ENCODE measurements at regions not wholly inside any gene's neighbourhood (a gene's known extent, or its start where the extent isn't known, plus 50 kb on each side); places are given as distances from the start of the nearest gene placed in this dataset.

DNA sequence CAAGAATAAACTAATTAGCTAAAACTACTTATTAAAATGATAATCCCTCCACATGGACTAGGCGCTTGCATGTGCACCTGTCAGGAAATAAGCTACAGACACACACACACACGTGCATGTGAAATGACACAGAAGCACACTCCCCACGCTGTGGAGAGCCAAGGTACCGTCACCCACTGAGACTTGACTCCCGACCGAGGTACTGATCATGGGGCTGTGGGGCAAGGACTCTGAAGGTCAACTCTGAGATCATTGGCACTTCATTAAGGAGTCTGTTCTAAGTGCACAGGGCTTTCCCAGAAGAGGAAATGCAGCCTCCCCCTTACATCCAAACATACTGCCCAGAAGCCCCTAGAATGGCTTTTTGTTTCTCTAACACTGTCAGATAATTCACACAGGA, 264.4 kb upstream of the WWC1 start:
- intact Hi-C loops (cut with micrococcal nuclease), result no loop called here

DNA sequence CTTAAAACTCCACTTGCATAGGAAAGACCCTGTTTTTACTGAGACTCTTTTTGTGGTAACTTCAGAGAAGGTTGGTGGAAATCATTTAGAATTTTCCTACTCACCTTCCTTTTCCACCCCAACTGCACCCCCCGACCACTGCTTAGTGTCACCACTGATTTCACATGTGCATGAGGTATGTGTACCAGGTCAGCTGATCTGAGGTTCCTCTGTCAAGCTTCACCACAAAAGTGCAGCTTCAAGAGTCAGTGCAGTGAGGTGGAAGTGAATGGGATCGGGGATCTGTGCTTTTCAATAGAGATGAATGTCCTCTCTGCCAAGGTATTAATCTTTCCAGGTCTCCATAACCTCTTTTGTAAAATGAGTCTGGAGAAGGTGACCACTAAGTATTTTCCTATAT, 260.5 kb upstream of the WWC1 start:
- intact Hi-C loops (cut with micrococcal nuclease), result no loop called here

DNA sequence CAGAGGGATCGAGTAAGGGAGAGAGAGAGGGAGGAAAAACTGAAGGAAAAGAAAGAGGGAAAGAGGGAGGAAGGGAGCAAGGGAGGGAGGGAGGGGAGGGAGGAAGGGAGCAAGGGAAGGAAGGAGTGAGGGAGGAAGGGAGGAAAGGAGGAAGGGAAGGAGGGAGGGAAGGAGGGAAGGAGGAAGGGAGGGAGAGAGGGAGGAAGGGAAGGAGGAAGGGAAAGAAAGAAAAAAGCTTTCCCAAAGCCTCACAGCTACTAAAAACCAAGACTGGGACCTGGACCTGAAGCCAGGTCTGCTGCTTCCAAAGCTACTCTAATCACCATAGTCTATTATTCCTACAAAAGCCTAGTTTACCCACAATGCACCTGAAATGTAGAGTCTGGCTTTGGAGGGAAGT, 259.8 kb upstream of the WWC1 start:
- intact Hi-C loops (cut with micrococcal nuclease), result no loop called here

DNA sequence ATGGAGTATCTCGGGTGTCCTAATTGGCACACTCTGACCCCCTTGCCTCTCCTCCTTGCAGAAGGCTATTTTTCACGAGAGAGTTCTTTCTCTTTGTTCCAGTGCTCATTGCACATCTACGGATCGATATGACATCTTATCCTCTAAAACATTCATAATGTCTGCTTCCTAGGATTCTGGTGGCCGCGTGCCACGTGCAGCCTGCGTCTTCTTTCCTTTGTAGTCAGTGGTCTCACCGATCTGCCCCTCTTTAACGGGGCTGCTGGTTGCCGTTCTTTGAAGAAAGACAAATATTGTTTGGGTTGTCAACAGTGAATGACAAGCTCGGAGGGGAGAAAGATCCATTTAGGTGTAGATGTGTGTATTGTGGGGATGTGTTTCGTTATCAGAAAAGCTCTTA, 252.4 kb upstream of the WWC1 start:
- intact Hi-C loops (cut with micrococcal nuclease), result no loop called here

GRCh38 chr5:168039566-168040248, 251.7 kb upstream of the WWC1 start:
- intact Hi-C loops (cut with micrococcal nuclease), result no loop called here

GRCh38 chr5:168041583-168041982, 249.9 kb upstream of the WWC1 start:
- intact Hi-C loops (cut with micrococcal nuclease), result no loop called here

DNA sequence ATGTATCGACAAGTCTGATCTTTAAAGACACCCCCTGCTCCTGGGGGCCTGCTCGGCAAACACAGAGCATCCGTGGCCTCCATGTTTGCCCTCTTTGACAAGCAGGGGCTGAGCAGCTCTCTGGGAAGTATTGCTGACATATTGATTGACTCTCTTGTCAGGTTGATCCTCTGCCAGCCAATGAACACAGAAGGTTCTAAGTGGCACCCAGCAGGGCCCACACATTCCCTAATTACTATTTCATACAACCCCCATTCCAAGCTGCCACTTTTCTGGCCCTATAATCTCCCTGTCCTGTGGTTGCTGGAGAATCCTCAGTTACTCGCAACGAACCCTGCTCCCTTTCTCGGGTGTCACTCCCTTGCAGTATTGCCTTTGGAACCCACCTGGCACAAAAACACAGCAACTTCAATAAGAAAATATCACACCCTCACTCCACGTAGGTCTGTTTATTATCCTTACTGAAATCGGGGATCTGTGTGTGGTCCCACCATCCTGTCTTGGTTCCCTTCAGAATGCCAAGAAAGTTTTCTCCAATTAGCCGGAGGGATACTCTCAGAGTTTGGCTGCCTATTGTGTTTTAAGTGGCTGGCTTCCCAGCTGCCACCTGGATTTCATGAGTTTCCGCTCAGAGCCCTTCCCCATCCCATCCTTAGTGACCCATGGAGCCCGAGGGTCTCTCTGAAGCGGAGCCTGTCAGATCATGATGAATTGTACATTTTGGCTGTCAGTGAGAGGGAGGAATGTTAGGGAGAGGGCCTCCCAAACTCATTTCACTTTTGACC, 249.0 kb upstream of the WWC1 start:
- intact Hi-C loops (cut with micrococcal nuclease), result no loop called here

DNA sequence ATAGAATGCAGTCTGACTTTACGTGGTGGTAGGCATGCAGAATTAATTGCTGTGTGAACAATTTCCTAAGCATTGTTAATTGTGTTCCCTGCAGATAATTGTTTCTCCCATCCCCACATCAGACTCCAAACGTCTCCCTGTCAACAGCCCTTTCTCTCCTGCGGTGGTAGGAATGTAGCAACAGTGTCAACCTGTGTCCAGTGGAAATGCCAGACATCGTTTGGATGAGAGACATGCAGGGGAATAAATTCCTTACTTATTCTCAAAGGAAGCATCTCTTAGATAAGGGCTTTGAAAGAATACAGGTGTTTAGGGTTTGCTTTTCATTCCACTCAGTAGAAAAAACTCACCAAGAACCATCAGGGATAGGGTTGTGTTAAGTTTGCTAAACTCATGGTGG, 245.3 kb upstream of the WWC1 start:
- intact Hi-C loops (cut with micrococcal nuclease), result no loop called here

- intact Hi-C loops (cut with micrococcal nuclease), result loop anchor here (1.0 kb wide), 1 partner anchor 324 kb away; no protein-coding TSS in a partner anchor
Measured at GRCh38 chr5:168047043-168047668, 244.3 kb upstream of the WWC1 start.

DNA sequence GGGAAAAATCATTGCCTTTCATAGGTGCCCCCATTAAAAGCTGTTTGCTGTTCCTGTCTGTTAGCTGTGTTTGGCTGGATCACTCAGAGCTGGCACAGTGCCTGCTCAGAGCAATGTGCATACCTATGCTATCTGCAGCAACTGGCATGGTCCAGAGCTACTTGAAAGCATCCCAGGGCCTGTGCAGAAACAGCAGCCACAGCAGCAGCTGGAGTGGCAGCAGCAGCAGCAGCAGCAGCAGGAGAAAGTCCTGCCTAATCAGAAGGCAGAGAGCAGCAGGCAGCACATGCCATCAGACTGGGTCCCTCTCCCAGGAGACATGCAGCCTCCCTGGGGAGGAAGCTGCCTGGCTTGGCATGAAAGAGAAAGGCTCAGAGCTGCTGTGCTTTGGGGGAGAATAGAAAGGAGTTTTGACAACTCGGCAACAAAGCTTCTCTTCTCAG, 243.8 kb upstream of the WWC1 start:
- intact Hi-C loops (cut with micrococcal nuclease), result loop anchor here (1.0 kb wide), 1 partner anchor 324 kb away; no protein-coding TSS in a partner anchor

GRCh38 chr5:168048486-168048885, 243.0 kb upstream of the WWC1 start:
- intact Hi-C loops (cut with micrococcal nuclease), result no loop called here

DNA sequence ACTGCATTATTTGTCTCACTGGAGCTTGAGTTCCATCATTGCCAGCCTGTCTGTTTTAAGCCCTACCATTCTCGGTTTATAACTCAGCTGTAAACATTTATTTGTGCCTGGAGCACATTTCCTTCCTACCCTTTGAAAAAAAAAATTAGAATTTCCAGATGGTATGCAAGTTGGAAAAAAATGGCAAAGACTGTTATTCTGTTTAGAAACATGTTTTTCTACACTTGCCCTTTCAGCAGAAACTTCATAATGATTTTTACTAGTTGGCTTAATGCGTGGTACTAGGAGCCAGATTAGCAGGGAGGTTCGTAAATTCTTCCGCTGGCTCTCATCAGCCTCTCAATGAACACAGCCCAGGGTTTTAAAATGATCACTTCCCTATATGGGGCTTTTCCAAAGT, 238.8 kb upstream of the WWC1 start:
- intact Hi-C loops (cut with micrococcal nuclease), result no loop called here

DNA sequence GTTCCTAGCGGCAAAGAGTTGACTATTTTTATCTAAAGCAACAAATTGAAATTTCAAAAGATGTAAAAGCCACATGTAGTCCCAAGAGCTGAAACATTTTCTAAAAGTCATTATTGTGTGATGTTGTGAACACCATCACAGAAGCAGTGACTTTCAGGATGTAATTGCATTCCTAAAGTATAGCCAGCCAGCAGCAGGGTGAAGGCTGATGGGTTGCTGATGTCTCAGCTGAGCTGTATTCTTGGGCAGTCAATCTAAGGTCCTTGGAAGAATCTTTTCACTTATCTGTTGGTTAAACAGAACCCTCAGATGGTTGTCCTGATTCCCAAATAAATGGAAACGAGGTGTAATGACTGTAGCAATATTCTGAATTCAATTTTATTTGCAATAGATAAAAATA, 237.4 kb upstream of the WWC1 start:
- intact Hi-C loops (cut with micrococcal nuclease), result no loop called here

GRCh38 chr5:168055141-168055683, 236.2 kb upstream of the WWC1 start:
- intact Hi-C loops (cut with micrococcal nuclease), result no loop called here

DNA sequence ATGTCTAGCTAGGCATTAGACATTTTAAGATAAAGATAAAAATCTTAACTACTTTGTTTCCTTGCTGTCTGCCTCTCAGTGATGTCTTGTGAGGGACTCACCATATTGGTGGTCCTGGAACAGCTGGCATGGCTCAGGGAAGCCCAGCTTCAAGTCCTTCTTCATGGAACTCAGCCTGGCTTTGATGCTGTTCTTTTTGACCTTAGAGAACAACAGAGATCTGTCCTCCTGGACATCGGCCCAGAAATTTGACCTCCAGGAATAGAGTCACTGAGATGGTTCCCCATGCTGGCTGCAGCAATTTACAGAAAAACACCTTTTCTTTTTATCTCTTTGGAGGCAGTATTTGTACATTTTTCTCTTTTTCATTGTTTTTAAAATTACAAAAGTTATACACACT, 235.5 kb upstream of the WWC1 start:
- intact Hi-C loops (cut with micrococcal nuclease), result no loop called here

DNA sequence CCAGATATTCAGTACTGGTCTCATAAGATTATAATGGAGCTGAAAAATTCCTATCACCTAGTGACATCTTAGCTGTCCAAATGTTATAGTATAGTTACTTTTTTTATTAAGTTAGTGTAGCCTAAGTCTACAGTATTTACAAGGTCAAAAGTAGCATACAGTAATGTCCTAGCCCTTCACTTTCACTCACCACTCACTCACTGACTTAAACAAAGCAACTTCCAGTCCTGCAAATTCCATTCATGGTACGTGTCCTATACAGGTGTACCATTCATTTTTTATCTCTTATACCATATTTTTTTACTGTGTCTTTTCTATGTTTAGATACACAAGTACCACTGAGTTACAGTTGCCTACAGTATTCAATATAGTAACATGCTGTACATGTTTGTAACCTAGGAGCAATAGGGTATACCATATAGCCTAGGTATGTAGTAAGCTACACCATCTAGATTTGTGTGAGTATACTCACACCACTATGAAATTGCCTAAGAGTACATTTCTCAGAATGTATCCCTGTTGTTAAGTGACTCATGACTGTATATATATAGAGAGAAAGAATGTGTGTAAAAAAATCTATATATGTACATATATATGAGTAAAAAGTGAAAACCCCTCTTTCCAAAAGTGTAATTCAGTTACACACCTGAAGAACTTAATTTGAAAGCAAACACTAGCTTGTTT, 234.8 kb upstream of the WWC1 start:
- intact Hi-C loops (cut with micrococcal nuclease), result no loop called here

DNA sequence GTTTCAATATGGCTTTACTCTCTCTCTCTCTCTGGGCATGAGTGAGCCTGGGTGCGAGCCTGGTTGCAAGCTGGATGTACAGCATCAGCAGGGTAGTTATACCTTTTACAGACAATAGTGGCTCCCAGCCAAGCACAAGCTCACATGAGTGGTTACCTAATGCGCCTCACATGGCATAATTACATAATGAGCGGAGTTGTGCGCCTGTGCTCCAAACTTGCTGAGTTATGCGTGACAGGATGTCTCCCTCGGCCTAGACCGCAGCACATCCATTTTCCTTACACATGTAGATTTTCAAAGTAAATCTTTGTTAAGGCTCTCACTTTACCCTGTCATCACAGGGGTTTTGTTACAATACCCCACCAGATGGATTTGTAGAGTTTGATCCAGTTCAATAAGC, 233.5 kb upstream of the WWC1 start:
- intact Hi-C loops (cut with micrococcal nuclease), result no loop called here

DNA sequence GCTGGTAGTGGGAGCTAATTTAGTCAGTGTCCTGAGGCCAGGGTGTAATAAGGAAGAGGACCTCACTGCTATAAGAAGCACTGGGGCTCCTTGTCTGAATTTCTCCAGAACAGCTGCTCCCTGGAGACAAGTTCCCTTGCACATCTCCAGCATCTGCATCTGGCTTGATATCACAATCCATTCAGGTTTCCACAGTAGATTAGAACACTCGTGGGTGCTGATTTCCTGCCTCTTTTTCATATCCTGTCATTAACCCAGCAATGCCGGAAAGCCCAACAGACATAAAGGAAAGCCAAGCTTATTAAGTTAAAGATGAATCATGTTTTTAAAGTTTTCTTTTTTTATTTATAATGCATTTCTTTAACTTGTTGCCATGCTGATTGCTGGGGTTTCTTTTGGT, 232.3 kb upstream of the WWC1 start:
- intact Hi-C loops (cut with micrococcal nuclease), result no loop called here

- intact Hi-C loops (cut with micrococcal nuclease), result no loop called here
Measured at GRCh38 chr5:168062239-168062638, 229.2 kb upstream of the WWC1 start.

DNA sequence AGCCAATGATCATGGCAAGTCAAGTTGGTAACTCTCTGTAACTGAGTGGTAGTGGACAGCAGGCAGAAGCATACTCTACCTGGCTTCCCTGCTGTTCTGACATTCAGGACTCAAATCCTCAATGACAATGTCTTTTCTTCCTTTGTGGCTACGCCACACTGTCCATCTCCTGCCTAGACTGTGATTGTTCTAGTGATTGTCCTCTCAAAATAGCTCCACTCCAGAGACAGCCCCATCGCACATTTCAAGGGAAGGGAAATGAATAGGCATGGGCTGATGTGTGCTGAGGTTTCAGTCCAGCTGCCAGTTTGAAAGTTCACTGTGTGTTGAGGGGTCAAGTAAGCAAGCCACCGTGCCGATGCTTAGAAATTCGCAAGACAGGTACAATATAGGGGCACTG, 227.0 kb upstream of the WWC1 start:
- intact Hi-C loops (cut with micrococcal nuclease), result no loop called here

DNA sequence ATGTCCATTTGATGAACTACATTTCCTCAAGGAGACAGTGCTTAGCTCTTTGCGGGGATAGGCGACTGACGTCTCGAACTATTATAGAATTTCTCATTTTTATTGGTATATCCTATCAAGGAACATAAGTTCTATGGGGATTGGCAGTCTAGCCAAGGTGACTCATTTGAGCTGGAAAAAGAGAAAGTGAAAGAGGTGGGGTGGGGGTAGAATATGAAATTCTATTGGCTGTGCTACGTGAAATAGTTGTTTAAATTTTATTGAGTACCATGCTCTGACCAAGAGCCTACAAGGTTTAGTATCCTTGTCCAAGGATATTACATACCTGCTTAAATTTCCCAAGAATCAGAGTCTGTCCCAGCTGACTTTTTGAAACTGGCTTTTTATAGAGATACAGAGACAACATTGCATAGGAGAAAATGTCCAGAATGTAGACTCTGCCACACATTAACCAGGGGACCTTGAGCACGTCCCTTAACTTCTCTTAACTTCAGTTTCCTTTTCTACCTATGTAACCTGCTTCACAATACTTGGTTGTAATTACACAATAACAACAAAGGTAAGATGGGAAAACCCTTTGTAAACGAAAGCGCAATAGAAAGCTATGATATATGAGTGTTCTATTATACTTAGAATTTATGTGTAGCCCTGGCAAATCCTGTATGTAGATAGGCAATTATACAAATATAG, 226.4 kb upstream of the WWC1 start:
- intact Hi-C loops (cut with micrococcal nuclease), result no loop called here

Data from T-helper 1 cell treated with Interleukin-12 subunit alpha and Interleukin-12 subunit beta and Interleukin-4 antibody, amounts not matched to agents 30 ng/mL and 1 ng/mL, for 36 hours (primary cell).